ENCODE measurements at regions not wholly inside any gene's neighbourhood (a gene's known extent, or its start where the extent isn't known, plus 50 kb on each side); places are given as distances from the start of the nearest gene placed in this dataset.

- Histone ChIP-seq H3K27ac (ENCODE audit: low read depth, low read length) (no peak overlapping the region), H3K9me3 (ENCODE audit: control insufficient read depth, insufficient read depth, low read length) (no peaks in the 10 kb centered on the region), H3K9me2 (replicated peaks; ENCODE audit: control insufficient read depth, low read length) (no peaks in the 10 kb centered on the region), H3K27me3 (ENCODE audit: control insufficient read depth, low read length) (no peaks in the 10 kb centered on the region), H3K4me3 (ENCODE audit: low read length) (no peak overlapping the region), H4K20me1 (ENCODE audit: control insufficient read depth, insufficient read depth, low read depth, low read length) (no peaks in the 10 kb centered on the region), H3K36me3 (ENCODE audit: control insufficient read depth, low read length) (no peaks in the 10 kb centered on the region), H3F3A (ENCODE audit: control insufficient read depth, insufficient read depth) (no peaks in the 10 kb centered on the region), H3K4me2 (ENCODE audit: low read length) (no peak overlapping the region), H3K79me2 (ENCODE audit: control insufficient read depth, low read length) (no peaks in the 10 kb centered on the region), H3K4me1 (ENCODE audit: control insufficient read depth, low read length) (no peaks in the 10 kb centered on the region)
- TF ChIP-seq CTCF (IDR thresholded peaks at IDR 0.05; ENCODE audit: low read depth, low read length, poor library complexity, severe bottlenecking) = no peak
- TF ChIP-seq EZH2phosphoT487 (IDR thresholded peaks at IDR 0.05; ENCODE audit: borderline replicate concordance, low read length) = no peak
Measured at GRCh38 chr4:23219779-23220408, 527.2 kb downstream of the GBA3 start.

GRCh38 chr4:23213198-23213597 lies 520.5 kb downstream of the GBA3 start:
- Histone ChIP-seq H3F3A (ENCODE audit: control insufficient read depth, insufficient read depth) (no peaks in the 10 kb centered on the region), H3K79me2 (ENCODE audit: control insufficient read depth, low read length) (no peaks in the 10 kb centered on the region), H3K4me3 (ENCODE audit: low read length) (no peak overlapping the region), H3K27ac (ENCODE audit: low read depth, low read length) (no peak overlapping the region), H3K27me3 (ENCODE audit: control insufficient read depth, low read length) (no peaks in the 10 kb centered on the region), H3K36me3 (ENCODE audit: control insufficient read depth, low read length) (no peaks in the 10 kb centered on the region), H3K4me1 (ENCODE audit: control insufficient read depth, low read length) (no peaks in the 10 kb centered on the region), H3K9me3 (ENCODE audit: control insufficient read depth, insufficient read depth, low read length) (no peaks in the 10 kb centered on the region), H4K20me1 (ENCODE audit: control insufficient read depth, insufficient read depth, low read depth, low read length) (no peaks in the 10 kb centered on the region), H3K4me2 (ENCODE audit: low read length) (no peak overlapping the region), H3K9me2 (replicated peaks; ENCODE audit: control insufficient read depth, low read length) (no peaks in the 10 kb centered on the region)
- TF ChIP-seq CTCF (IDR thresholded peaks at IDR 0.05; ENCODE audit: low read depth, low read length, poor library complexity, severe bottlenecking) (no peak), EZH2phosphoT487 (IDR thresholded peaks at IDR 0.05; ENCODE audit: borderline replicate concordance, low read length) (no peak)

GRCh38 chr4:23212558-23212957 lies 519.8 kb downstream of the GBA3 start:
- TF ChIP-seq CTCF (IDR thresholded peaks at IDR 0.05; ENCODE audit: low read depth, low read length, poor library complexity, severe bottlenecking) (no peak), EZH2phosphoT487 (IDR thresholded peaks at IDR 0.05; ENCODE audit: borderline replicate concordance, low read length) (no peak)
- no peak overlapping the region for H3K4me3 ChIP-seq (ENCODE audit: low read length)
- no peaks in the 10 kb centered on the region for H3K79me2 ChIP-seq (ENCODE audit: control insufficient read depth, low read length)
- H3F3A ChIP-seq (ENCODE audit: control insufficient read depth, insufficient read depth) = no peaks in the 10 kb centered on the region
- H3K36me3 ChIP-seq (ENCODE audit: control insufficient read depth, low read length) = no peaks in the 10 kb centered on the region
- no peaks in the 10 kb centered on the region for H3K27me3 ChIP-seq (ENCODE audit: control insufficient read depth, low read length)
- H3K27ac ChIP-seq (ENCODE audit: low read depth, low read length) = no peak overlapping the region
- H4K20me1 ChIP-seq (ENCODE audit: control insufficient read depth, insufficient read depth, low read depth, low read length) = no peaks in the 10 kb centered on the region
- no peaks in the 10 kb centered on the region for H3K9me2 ChIP-seq (replicated peaks; ENCODE audit: control insufficient read depth, low read length)
- H3K9me3 ChIP-seq (ENCODE audit: control insufficient read depth, insufficient read depth, low read length) = no peaks in the 10 kb centered on the region
- no peaks in the 10 kb centered on the region for H3K4me1 ChIP-seq (ENCODE audit: control insufficient read depth, low read length)
- no peak overlapping the region for H3K4me2 ChIP-seq (ENCODE audit: low read length)
